GM21576 (cell line): ENCODE measurements at regions not wholly inside any gene's neighbourhood (a gene's known extent, or its start where the extent isn't known, plus 50 kb on each side); places are given as distances from the start of the nearest gene placed in this dataset.
"Not testable (repeated sequence)": the region's sequence is repeated elsewhere in the genome, so short reads cannot be mapped to it uniquely, and the experiment has no call there.

ENCODE experiments used
- ATAC-seq: cut with Tn5 transposase; IDR thresholded peaks from one replicate; pipeline ENCODE4 v1.9.1; 2021; ENCODE audit warnings: mild to moderate bottlenecking, moderate library complexity; ENCODE audit not compliant: unreplicated experiment

DNA sequence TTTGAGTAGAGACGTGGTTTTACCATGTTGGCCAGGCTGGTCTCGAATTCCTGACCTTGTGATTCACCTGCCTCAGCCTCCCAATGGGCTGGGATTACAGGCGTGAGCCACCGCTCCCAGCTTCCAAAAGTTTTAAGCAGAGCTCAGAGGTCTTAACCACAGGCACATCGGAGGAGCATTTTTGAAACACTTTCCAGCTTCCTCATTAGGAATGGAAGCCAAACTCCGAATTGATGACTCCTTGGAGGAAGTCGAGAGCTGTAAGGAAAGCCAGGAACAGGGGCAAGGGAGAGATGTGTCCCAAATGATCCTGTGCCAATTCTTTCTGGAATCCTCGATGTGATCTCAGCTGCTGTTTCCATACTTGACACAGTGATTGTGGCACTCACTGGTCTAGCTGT lies 56.2 kb upstream of the CCZ1B start:
- not testable (repeated sequence) for ATAC-seq

- ATAC-seq: not testable (repeated sequence)
These were observed 57.7 kb upstream of the CCZ1B start for GRCh38 chr7:6883756-6884155.

DNA sequence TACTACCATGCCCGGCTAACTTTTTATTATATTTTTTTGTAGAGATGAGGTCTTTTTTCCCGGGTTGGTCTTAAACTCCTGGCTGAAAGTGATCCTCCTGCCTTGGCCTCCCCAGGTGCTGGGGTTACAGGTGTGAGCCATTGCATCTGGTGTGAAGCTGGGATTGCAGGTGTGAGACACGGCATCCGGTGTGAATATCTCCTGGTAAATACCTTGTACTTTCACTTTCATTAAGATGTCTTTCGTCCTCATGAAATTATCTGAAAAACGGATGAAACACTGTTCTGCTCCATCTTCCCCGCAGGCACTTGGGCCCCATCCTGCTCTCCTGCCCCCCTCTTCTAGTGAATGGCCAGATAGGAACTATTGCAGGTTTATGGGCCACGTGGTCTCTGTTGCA lies 60.1 kb upstream of the CCZ1B start:
- ATAC-seq: no peak

DNA sequence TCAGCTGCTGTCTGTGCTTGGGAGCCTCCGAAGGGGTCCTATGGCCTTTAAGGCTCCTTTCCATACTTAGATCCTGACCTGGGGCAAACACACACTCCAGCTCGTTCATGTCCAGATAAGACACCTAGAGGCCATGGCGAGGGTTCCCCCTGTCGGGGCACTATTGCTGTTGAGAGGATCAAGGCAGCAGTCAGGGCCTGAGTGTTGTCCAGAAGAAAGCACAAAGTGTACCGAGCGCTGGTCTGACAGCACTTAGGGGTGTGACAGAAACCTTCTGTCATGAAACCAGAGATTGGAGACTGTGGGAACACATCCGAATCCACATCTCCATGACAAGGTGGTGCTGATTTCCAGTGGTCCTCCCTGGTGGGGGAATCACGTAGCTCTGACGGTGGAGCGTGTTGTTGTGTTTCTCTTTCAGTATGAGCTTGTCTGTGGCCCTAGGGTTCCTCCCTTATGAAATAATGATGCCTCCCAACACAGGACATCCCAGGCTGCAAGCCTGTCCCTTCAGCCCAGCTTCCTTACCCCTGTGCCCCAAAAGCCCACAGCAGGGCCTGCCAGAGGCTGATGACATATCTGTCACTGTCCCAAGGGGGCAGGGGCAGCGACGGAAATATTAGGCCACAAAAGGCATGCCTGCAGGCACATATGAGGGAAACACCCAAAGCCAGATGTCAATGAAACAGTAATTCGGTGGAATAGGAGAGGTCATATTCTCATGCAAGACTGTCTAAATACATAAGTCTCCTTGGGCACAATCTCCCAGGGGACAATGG lies 62.4 kb upstream of the CCZ1B start:
- ATAC-seq: not testable (repeated sequence)

DNA sequence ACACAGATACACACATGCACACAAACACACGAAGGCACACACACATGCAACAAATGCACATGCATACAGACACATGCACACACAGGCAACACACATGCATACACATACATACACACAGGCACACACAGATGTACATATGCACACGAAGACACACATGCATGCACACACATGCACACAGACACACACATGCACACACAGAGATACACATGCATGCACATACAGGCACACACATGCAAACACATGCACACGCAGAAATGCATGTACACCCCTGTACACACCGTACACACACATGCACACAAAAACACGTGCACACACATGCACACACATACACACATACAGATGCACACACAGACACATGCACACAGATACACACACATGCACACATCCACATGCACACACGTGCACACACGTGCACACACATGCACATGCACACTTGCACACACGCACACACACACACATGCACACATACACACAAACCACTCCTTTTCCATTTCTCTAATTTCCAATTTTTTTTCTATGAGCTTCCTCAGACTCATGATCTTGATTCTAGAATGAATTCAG lies 63.3 kb upstream of the CCZ1B start:
- ATAC-seq: no peak

- ATAC-seq: not testable (repeated sequence)
These were observed 76.0 kb upstream of the CCZ1B start for GRCh38 chr7:6902097-6902518.

DNA sequence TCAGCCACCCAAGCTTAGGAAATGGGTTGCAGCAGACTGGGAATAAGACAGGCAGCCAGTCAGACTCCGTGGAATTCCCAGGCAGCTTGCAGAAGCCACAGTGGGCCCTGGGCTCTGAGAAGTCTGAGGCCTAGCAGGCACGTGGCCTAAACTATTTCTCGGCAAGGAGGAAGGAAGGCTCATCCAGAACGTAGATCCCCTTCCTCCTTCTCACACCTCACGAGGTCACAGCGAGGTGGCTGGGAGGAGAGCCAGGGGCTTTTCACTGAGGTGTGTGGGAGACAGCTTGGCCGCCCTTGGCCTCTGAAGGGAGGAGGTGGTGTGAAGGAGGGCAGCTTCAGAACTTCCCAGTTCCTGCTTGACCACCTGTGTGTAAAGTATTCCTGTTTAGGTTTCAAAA lies 77.2 kb upstream of the CCZ1B start:
- not testable (repeated sequence) for ATAC-seq

DNA sequence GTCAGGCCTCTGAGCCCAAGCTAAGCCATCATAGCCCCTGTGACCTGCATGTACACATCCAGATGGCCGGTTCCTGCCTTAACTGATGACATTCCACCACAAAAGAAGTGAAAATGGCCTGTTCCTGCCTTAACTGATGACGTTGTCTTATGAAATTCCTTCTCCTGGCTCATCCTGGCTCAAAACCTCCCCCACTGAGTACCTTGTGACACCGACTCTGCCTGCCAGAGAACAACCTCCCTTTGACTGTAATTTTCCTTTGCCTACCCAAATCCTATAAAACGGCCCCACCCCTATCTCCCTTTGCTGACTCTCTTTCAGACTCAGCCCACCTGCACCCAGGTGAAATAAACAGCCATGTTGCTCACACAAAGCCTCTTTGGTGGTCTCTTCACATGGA lies 77.7 kb upstream of the CCZ1B start:
- not testable (repeated sequence) for ATAC-seq

GRCh38 chr7:6917258-6917657 lies 91.2 kb upstream of the CCZ1B start:
- no peak for ATAC-seq

DNA sequence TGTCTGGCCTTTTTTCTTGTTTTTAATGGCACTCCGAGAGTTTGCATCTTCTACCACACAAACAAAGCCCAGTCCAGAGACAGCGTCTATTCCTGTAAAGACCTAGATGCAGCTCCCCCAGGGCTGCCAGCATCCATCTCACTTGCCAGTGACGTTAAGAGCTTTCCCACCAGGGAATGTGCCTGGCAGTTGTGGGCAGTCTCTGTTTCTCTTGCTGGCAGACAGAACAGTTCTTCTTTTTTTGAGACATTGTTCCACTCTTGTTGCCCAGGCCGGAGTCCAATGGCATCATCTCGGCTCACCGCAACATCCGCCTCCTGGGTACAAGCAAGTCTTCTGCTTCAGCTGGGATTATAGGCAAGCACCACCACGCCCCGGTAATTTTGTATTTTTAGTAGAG lies 93.1 kb upstream of the CCZ1B start:
- ATAC-seq: not testable (repeated sequence)

- not testable (repeated sequence) for ATAC-seq
These were observed 98.4 kb upstream of the CCZ1B start for GRCh38 chr7:6924523-6924922.

- ATAC-seq: not testable (repeated sequence)
These were observed 100.4 kb upstream of the CCZ1B start for GRCh38 chr7:6926193-6927174.

GRCh38 chr7:6927643-6928042 lies 101.6 kb upstream of the CCZ1B start:
- not testable (repeated sequence) for ATAC-seq

DNA sequence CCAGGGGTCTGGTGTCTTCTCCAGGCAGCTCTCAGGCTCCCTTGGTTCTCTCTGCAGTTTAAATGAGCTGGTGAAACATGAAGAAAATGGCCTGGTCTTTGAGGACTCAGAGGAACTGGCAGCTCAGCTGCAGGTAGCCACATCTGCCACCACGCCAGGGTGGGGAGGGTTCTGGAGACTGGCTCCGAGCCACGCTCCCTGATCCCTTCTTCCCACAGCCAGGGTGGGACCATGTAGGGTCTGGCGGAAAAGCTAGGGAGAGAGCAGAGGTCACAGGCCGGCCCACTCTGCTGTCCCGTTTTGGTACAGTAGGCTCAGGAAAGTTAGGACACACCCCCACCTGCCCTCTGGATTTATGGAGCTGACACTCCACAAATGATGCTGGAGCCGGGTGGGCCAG lies 103.5 kb upstream of the CCZ1B start:
- not testable (repeated sequence) for ATAC-seq

DNA sequence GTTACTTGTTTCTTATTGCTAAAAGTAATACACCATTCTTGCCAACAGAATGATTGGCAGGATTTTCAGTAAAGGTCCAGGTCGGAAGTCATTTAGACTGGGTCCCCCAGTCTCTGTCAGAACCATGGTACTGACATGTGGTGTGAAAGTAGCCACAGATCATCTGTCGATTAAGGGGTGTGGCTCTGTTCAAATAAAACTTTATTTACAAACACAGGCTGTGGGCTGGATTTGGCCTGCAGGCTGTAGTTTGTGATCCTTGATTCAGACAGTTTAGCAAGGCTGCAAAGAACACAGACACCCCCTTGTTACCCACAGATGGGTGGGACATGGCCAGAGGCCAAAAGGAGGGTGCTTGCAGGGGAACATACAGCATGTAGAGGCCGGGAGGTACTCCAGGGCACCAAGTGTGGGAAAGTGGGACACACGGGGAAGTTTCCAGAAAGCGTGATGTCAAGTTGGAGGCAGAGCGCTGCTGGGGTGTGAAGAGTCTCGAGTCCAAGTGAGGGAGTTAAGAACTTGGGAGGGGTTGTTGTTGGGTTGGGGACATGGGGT lies 104.1 kb upstream of the CCZ1B start:
- not testable (repeated sequence) for ATAC-seq

- not testable (repeated sequence) for ATAC-seq
These were observed 104.7 kb upstream of the CCZ1B start for GRCh38 chr7:6930787-6931186.

DNA sequence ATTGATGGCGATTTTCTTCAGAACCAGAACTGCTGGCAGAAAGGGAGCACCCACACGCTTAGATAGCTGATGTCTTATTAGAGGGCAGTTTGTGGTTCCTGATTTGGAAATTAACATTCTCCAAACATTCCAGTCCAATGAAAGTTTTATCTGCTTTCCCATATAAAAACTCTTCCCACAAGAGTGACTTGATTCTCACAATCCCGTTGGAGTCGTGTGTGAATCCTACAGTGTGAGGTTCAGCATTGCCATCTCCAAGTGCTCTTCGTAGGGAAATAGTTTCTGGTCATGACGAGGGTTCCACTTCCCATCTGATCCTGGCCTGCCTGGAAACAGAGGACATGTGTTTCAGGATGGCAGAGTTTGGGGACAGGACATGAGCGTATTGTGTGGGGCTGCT lies 105.4 kb upstream of the CCZ1B start:
- ATAC-seq: not testable (repeated sequence)

- ATAC-seq: not testable (repeated sequence)
These were observed 108.0 kb upstream of the CCZ1B start for GRCh38 chr7:6933954-6934632.

DNA sequence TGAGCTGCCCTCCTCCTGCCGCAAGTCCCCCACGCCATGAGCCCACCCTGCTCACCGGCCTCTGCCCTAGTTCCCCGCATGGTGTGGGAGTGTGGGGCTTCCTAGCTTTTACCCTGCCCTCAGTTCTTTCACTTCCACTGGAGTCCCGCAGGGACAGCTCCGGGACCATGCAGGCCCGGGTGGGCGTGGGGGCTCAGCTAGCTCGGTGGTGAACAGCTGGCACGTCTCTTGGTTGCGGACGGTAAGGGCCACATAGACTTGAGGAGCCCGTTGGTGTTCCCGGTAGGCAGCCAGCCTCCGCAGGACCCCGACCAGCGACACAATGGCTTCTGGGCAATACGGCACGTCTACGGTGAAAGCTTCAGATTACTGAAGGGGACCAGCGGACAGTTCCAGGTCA lies 108.9 kb upstream of the CCZ1B start:
- ATAC-seq: no peak

- ATAC-seq: not testable (repeated sequence)
These were observed 110.6 kb upstream of the CCZ1B start for GRCh38 chr7:6936626-6937025.
